ENCODE measurements at regions not wholly inside any gene's neighbourhood (a gene's known extent, or its start where the extent isn't known, plus 50 kb on each side); places are given as distances from the start of the nearest gene placed in this dataset.
A peak's percentile ranks its signal among the peaks of the same experiment; 100 is the strongest.

DNA sequence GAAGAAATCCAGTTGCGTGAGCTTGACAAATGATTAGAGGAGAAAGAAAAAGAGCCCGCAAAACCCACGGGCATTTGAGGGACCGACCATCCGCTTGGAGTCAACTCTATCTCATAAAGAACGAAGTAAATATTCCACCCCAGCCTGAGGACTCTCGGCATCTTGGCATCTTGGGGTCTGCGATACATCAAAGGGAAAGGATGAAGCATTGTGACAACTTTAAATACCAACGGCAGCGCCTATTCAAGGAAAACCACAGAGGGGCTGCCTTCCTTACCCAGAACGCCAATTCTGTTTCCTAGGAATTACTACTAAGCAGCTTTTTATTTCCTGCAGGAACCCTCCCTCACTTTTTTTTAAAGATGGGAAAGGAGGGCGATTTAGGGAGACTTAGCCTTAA lies 152.2 kb downstream of the FOXL1 start:
- H2AFZ ChIP-seq (ENCODE audit: low read depth, low read length) = no peak overlapping the region
- no peak overlapping the region for H2BK120ac ChIP-seq (ENCODE audit: low read depth, low read length)
- peaks cover 6% of the 10 kb centered on the region for H3K9me3 ChIP-seq (ENCODE audit: control insufficient read depth, low read length)
- no peak overlapping the region for H3K18ac ChIP-seq (ENCODE audit: low read depth in 1 of 2, low read length in 2 of 2)
- peaks cover under 1% of the 10 kb centered on the region for H3K79me1 ChIP-seq (replicated peaks; ENCODE audit: low read length, poor library complexity, severe bottlenecking)
- H3K27me3 ChIP-seq (ENCODE audit: control insufficient read depth in 1 of 2, insufficient read depth in 1 of 2, low read length in 2 of 2) = peaks cover 3 to 93% of the 10 kb centered on the region in 2 experiments
- no peak overlapping the region for H3K4me3 ChIP-seq (ENCODE audit: insufficient read depth in 1 of 2, low read depth in 1 of 2, low read length in 2 of 2)
- H3K14ac ChIP-seq (ENCODE audit: low read length in 2 of 2) = no peak overlapping the region
- no peak overlapping the region for H2AK5ac ChIP-seq (ENCODE audit: low read length, severe bottlenecking)
- H3K4me1 ChIP-seq (ENCODE audit: control insufficient read depth, insufficient read depth, low read depth, low read length) = peaks cover 21% of the 10 kb centered on the region
- H2BK15ac ChIP-seq (ENCODE audit: low read depth, poor library complexity, severe bottlenecking) = no peak overlapping the region
- no peak overlapping the region for H4K8ac ChIP-seq (ENCODE audit: low read length)
- H2BK5ac ChIP-seq (ENCODE audit: low read depth, low read length, poor library complexity, severe bottlenecking) = no peak overlapping the region
- H3K36me3 ChIP-seq (ENCODE audit: control insufficient read depth in 1 of 2, insufficient read depth in 2 of 2, low read depth in 1 of 2, low read length in 2 of 2) = no peaks in the 10 kb centered on the region
- no peak overlapping the region for H3K23ac ChIP-seq (ENCODE audit: low read length in 2 of 2)
- H3K9ac ChIP-seq (ENCODE audit: low read length) = no peak overlapping the region
- no peak overlapping the region for H3K27ac ChIP-seq (ENCODE audit: low read length, poor library complexity, severe bottlenecking)
- no peak overlapping the region for H3K4ac ChIP-seq (ENCODE audit: low read depth in 1 of 2, low read length in 2 of 2)
- no peak overlapping the region for H2BK12ac ChIP-seq (ENCODE audit: low read length in 2 of 2)
- H3K4me2 ChIP-seq (ENCODE audit: low read length, poor library complexity, severe bottlenecking) = no peak overlapping the region
- no peak overlapping the region for H4K91ac ChIP-seq (ENCODE audit: low read length)
- DNase-seq = no peak
- WGBS = 71% methylated on average over 11 of the region's 12 CpGs

DNA sequence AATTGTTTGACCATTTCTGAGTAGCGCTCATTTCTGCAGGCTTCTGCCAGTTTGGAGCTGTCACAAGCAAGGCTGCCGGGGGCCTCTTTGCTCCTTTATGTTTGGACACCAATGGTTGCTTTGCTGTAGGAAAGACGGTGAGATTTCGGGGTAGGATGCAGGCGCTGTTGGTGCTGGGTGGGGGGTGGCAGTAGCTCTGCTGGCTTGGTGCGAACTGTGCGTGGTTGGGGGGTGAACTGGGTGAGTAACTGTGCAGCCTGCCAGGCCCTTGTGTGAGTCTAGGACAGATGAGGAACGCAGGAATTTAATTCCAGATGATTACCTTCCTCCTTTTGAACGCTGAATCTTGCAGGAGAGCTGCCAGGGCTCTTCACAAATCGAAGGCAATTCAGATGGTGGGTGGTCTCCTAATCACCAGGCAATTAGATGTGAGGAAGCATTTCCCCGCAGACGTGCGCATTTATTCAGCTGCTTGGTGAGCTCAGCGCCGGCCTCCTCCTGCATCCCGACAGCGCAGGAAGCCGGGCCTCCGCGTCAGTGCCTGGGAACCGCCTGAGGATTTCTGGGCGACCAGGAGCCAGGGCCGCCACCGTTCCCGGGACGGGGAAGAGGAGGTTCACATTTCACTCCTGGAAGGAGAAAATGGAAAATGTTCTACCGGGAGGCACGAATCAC lies 154.4 kb downstream of the FOXL1 start:
- 34% methylated on average over 28 of the region's 28 CpGs for WGBS
- H3K4me3 ChIP-seq (ENCODE audit: insufficient read depth in 1 of 2, low read depth in 1 of 2, low read length in 2 of 2) = peak overlapping the region in 1 of 2 experiments; percentile 53
- peak; percentile 27 for DNase-seq
- no peak overlapping the region for H2BK120ac ChIP-seq (ENCODE audit: low read depth, low read length)
- peaks cover 7% of the 10 kb centered on the region for H3K79me1 ChIP-seq (replicated peaks; ENCODE audit: low read length, poor library complexity, severe bottlenecking)
- no peak overlapping the region for H3K9ac ChIP-seq (ENCODE audit: low read length)
- H2AFZ ChIP-seq (ENCODE audit: low read depth, low read length) = no peak overlapping the region
- no peak overlapping the region for H2BK12ac ChIP-seq (ENCODE audit: low read length in 2 of 2)
- H3K36me3 ChIP-seq (ENCODE audit: control insufficient read depth in 1 of 2, insufficient read depth in 2 of 2, low read depth in 1 of 2, low read length in 2 of 2) = no peaks in the 10 kb centered on the region
- H3K23ac ChIP-seq (ENCODE audit: low read length in 2 of 2) = no peak overlapping the region
- no peak overlapping the region for H3K27ac ChIP-seq (ENCODE audit: low read length, poor library complexity, severe bottlenecking)
- H3K27me3 ChIP-seq (ENCODE audit: control insufficient read depth in 1 of 2, insufficient read depth in 1 of 2, low read length in 2 of 2) = peaks cover 3 to 92% of the 10 kb centered on the region in 2 experiments
- no peak overlapping the region for H3K18ac ChIP-seq (ENCODE audit: low read depth in 1 of 2, low read length in 2 of 2)
- no peak overlapping the region for H4K8ac ChIP-seq (ENCODE audit: low read length)
- peaks cover 24% of the 10 kb centered on the region for H3K4me1 ChIP-seq (ENCODE audit: control insufficient read depth, insufficient read depth, low read depth, low read length)
- no peak overlapping the region for H4K91ac ChIP-seq (ENCODE audit: low read length)
- no peak overlapping the region for H2BK5ac ChIP-seq (ENCODE audit: low read depth, low read length, poor library complexity, severe bottlenecking)
- no peak overlapping the region for H3K4ac ChIP-seq (ENCODE audit: low read depth in 1 of 2, low read length in 2 of 2)
- H3K4me2 ChIP-seq (ENCODE audit: low read length, poor library complexity, severe bottlenecking) = peak overlapping the region; percentile 10
- no peak overlapping the region for H2AK5ac ChIP-seq (ENCODE audit: low read length, severe bottlenecking)
- no peak overlapping the region for H3K14ac ChIP-seq (ENCODE audit: low read length in 2 of 2)
- H2BK15ac ChIP-seq (ENCODE audit: low read depth, poor library complexity, severe bottlenecking) = no peak overlapping the region
- peaks cover 6% of the 10 kb centered on the region for H3K9me3 ChIP-seq (ENCODE audit: control insufficient read depth, low read length)

DNA sequence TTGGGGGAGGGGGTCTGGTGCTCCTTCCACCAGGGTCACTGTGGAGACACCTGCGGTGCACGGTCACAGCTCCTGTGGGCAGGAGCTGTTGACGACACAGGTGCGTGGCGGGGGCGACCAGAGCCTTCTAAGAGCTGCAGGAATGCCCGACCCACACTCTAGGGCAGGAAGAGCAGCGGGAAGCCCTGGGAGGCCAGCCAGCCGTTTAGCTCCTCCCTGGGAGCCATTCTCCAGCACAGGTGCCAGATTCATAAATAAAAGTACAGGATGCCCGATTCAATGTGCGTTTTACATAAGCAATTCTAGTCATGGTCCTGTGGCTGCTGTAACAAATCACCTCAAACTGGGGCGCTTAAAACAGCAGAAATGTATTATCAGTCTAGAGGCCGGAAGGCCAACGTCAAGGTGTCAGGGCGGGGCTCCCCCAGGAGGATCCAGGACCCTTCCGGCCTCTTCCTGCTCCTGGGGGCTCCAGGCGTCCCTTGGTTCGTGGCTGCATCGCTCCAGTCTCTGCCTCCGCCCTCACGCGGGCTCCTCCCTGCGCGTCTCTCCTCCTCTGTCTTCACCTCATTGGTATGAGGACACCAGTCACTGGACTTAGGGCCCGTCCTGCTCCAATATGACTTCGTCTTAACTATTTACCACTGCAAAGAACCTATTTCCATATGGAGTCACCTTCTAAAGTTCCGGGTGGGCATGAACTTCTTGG lies 155.4 kb downstream of the FOXL1 start:
- Histone ChIP-seq H3K27me3 (ENCODE audit: control insufficient read depth in 1 of 2, insufficient read depth in 1 of 2, low read length in 2 of 2) (peaks cover 0 to 86% of the 10 kb centered on the region in 2 experiments), H3K4me2 (ENCODE audit: low read length, poor library complexity, severe bottlenecking) (peak overlapping the region; percentile 25), H3K18ac (ENCODE audit: low read depth in 1 of 2, low read length in 2 of 2) (no peak overlapping the region), H3K79me1 (replicated peaks; ENCODE audit: low read length, poor library complexity, severe bottlenecking) (peaks cover 7% of the 10 kb centered on the region), H3K9ac (ENCODE audit: low read length) (no peak overlapping the region), H2BK15ac (ENCODE audit: low read depth, poor library complexity, severe bottlenecking) (no peak overlapping the region), H2AFZ (ENCODE audit: low read depth, low read length) (no peak overlapping the region), H3K14ac (ENCODE audit: low read length in 2 of 2) (no peak overlapping the region), H3K4ac (ENCODE audit: low read depth in 1 of 2, low read length in 2 of 2) (no peak overlapping the region), H3K9me3 (ENCODE audit: control insufficient read depth, low read length) (peaks cover 6% of the 10 kb centered on the region), H4K91ac (ENCODE audit: low read length) (no peak overlapping the region), H3K27ac (ENCODE audit: low read length, poor library complexity, severe bottlenecking) (no peak overlapping the region), H4K8ac (ENCODE audit: low read length) (no peak overlapping the region), H2BK120ac (ENCODE audit: low read depth, low read length) (no peak overlapping the region), H3K23ac (ENCODE audit: low read length in 2 of 2) (no peak overlapping the region), H3K4me3 (ENCODE audit: insufficient read depth in 1 of 2, low read depth in 1 of 2, low read length in 2 of 2) (no peak overlapping the region), H3K36me3 (ENCODE audit: control insufficient read depth in 1 of 2, insufficient read depth in 2 of 2, low read depth in 1 of 2, low read length in 2 of 2) (peaks cover 0 to 8% of the 10 kb centered on the region in 2 experiments), H2AK5ac (ENCODE audit: low read length, severe bottlenecking) (peak overlapping the region; percentile 7), H2BK5ac (ENCODE audit: low read depth, low read length, poor library complexity, severe bottlenecking) (no peak overlapping the region), H3K4me1 (ENCODE audit: control insufficient read depth, insufficient read depth, low read depth, low read length) (peaks cover 24% of the 10 kb centered on the region), H2BK12ac (ENCODE audit: low read length in 2 of 2) (no peak overlapping the region)
- WGBS = 71% methylated on average over 26 of the region's 27 CpGs
- no peak for DNase-seq

Data from mesenchymal stem cell (in vitro differentiated cells and primary cell).